NB4 (cell line): ENCODE measurements at regions not wholly inside any gene's neighbourhood (a gene's known extent, or its start where the extent isn't known, plus 50 kb on each side); places are given as distances from the start of the nearest gene placed in this dataset.

ENCODE experiments used
- CTCF ChIP-seq: IDR thresholded peaks from one replicate; pipeline ENCODE4 v1.5.1; 2012; ENCODE audit warnings: low read depth, low read length
- POLR2A ChIP-seq: IDR thresholded peaks from 2 replicates; pipeline ENCODE4 v1.6.1; 2011; ENCODE audit warnings: mild to moderate bottlenecking; ENCODE audit not compliant: insufficient read length; ENCODE audit errors: extremely low read depth

GRCh38 chr10:22801785-22802184 lies 87.4 kb upstream of the PIP4K2A start:
- TF ChIP-seq POLR2A (no peak), CTCF (no peak)
